HCT116 (cell line): ENCODE measurements at regions not wholly inside any gene's neighbourhood (a gene's known extent, or its start where the extent isn't known, plus 50 kb on each side); places are given as distances from the start of the nearest gene placed in this dataset.

Source experiments
- ATAC-seq: fragments of 200-7000 bp; cut with Tn5 transposase; 2 replicates; pipeline ENCODE4 v1.9.1; 2020; ENCODE audit warnings: mild to moderate bottlenecking, moderate library complexity
- BruUV-seq: library from RNA; stranded (reverse); fragments of 400-500 nt; replicated peaks from 2 replicates; lab custom pipeline; 2021; lab: Mats Ljungman, UMichigan
- CTCF ChIA-PET: fragments of 300-600 bp; sonication (Branson Sonifier 250); formaldehyde crosslinking; loops from one replicate; lab custom pipeline; 2021; ENCODE audit warnings: antibody characterized with exemption; lab: Charles Lee
- POLR2A ChIA-PET: fragments of 300-600, 350-600 bp; sonication (Branson Sonifier 250); formaldehyde crosslinking; loops from one replicate; lab custom pipeline; 2021; ENCODE audit warnings: antibody characterized with exemption; lab: Charles Lee
- RAD21 ChIA-PET, 2 experiments: fragments of 300-600 bp; sonication (Branson Sonifier 250); formaldehyde crosslinking; loops; one replicate each; lab custom pipeline; 2023; ENCODE audit warnings: low total read pairs in 2 of 2; ENCODE audit not compliant: uncharacterized antibody in 2 of 2, unreplicated experiment in 2 of 2, low non-redundant PET in 1 of 2; lab: Charles Lee
- DNase-seq: peaks from one replicate; pipeline ENCODE4 v3.0.0-alpha.2; 2010; ENCODE audit warnings: low read depth, low spot score
- H2AFZ ChIP-seq: fragments of 200-600 bp; shearing (Covaris generic), sonication (generic); 2 replicates; pipeline ENCODE4 v1.6.1; 2017; ENCODE audit warnings: low read depth, mixed run types, mixed read lengths, antibody characterized with exemption, low read length; ENCODE audit not compliant: poor library complexity, severe bottlenecking
- H3K27ac ChIP-seq: 2 replicates; pipeline ENCODE4 v1.5.1; 2012; ENCODE audit warnings: low read depth, low read length
- H3K27me3 ChIP-seq: fragments of 200-600 bp; sonication (generic); 2 replicates; pipeline ENCODE4 v1.6.1; 2016; ENCODE audit warnings: mixed run types, low read length, mixed read lengths; ENCODE audit not compliant: insufficient read depth
- H3K36me3 ChIP-seq, 2 experiments: fragments of 200-500 bp in 1 of 2; fragments of 200-600 bp in 1 of 2; sonication (Bioruptor generic) in 1 of 2; sonication (generic) in 1 of 2; 2 replicates each; pipeline versions ENCODE4 v1.5.1 to v1.6.1; 2014 to 2016; ENCODE audit warnings: low read length in 2 of 2, inconsistent platforms in 1 of 2, mixed read lengths in 1 of 2, mixed run types in 1 of 2; ENCODE audit not compliant: insufficient read depth in 2 of 2, control insufficient read depth in 1 of 2
- H3K4me1 ChIP-seq, 2 experiments: fragments of 200-600 bp in 1 of 2; sonication (generic) in 1 of 2; 2 replicates each; pipeline versions ENCODE4 v1.5.1 to v1.6.1; 2012 to 2017; ENCODE audit warnings: low read length in 2 of 2, inconsistent platforms in 1 of 2, mild to moderate bottlenecking in 1 of 2, mixed read lengths in 1 of 2, mixed run types in 1 of 2, moderate library complexity in 1 of 2; ENCODE audit not compliant: insufficient read depth in 2 of 2, control insufficient read depth in 1 of 2
- H3K4me2 ChIP-seq: fragments of 200-600 bp; sonication (generic); 2 replicates; pipeline ENCODE4 v1.6.1; 2017; ENCODE audit warnings: mixed run types, low read length, mixed read lengths
- H3K4me3 ChIP-seq, 2 experiments: fragments of 200-600 bp in 1 of 2; sonication (generic) in 1 of 2; replicated peaks in 1 of 2; 2 replicates each; pipeline ENCODE4 v1.5.1; 2011 to 2016; ENCODE audit warnings: low read length in 2 of 2, control low read depth in 1 of 2, low read depth in 1 of 2, mild to moderate bottlenecking in 1 of 2, mixed read lengths in 1 of 2, mixed run types in 1 of 2
- H3K79me2 ChIP-seq: fragments of 200-600 bp; sonication (generic); 2 replicates; pipeline ENCODE4 v1.6.1; 2017; ENCODE audit warnings: mild to moderate bottlenecking, mixed run types, low read length, moderate library complexity, mixed read lengths; ENCODE audit not compliant: insufficient read depth
- H3K9ac ChIP-seq: fragments of 200-600 bp; sonication (generic); 2 replicates; pipeline ENCODE4 v1.6.1; 2016; ENCODE audit warnings: low read length, mixed read lengths
- H3K9me2 ChIP-seq: fragments of 200-600 bp; sonication (generic), shearing (Covaris generic); 2 replicates; pipeline ENCODE4 v1.6.1; 2017; ENCODE audit warnings: mixed run types, mild to moderate bottlenecking, moderate library complexity; ENCODE audit not compliant: insufficient read depth
- H3K9me3 ChIP-seq, 2 experiments: fragments of 200-500 bp in 1 of 2; fragments of 200-600 bp in 1 of 2; sonication (Bioruptor generic) in 1 of 2; sonication (generic) in 1 of 2; 2 replicates each; pipeline ENCODE4 v1.6.1; 2014 to 2017; ENCODE audit warnings: low read length in 2 of 2, mixed read lengths in 2 of 2, inconsistent platforms in 1 of 2, low read depth in 1 of 2, mild to moderate bottlenecking in 1 of 2, mixed run types in 1 of 2, moderate library complexity in 1 of 2; ENCODE audit not compliant: control insufficient read depth in 1 of 2, insufficient read depth in 1 of 2
- H4K20me1 ChIP-seq: fragments of 200-600 bp; sonication (generic), shearing (Covaris generic); 2 replicates; pipeline ENCODE4 v1.6.1; 2017; ENCODE audit warnings: mixed run types, mild to moderate bottlenecking, moderate library complexity; ENCODE audit not compliant: insufficient read depth
- CBX3 ChIP-seq: IDR thresholded peaks from 2 replicates; pipeline ENCODE4 v1.6.1; 2012; ENCODE audit warnings: low read depth
- EGR1 ChIP-seq: IDR thresholded peaks from 2 replicates; pipeline ENCODE4 v1.6.1; 2012; ENCODE audit warnings: low read depth
- ELF1 ChIP-seq: IDR thresholded peaks from 2 replicates; pipeline ENCODE4 v1.6.1; 2012; ENCODE audit warnings: low read depth, borderline replicate concordance
- POLR2A ChIP-seq: IDR thresholded peaks from 2 replicates; pipeline ENCODE4 v1.7.0; 2011; ENCODE audit warnings: borderline replicate concordance; ENCODE audit not compliant: insufficient read depth, insufficient read length; ENCODE audit errors: extremely low read depth
- POLR2AphosphoS5 ChIP-seq: IDR thresholded peaks from 2 replicates; pipeline ENCODE4 v1.6.1; 2011; ENCODE audit warnings: mild to moderate bottlenecking, low read depth, low read length, moderate library complexity
- SIN3A ChIP-seq: IDR thresholded peaks from 2 replicates; pipeline ENCODE4 v1.6.1; 2012; ENCODE audit warnings: low read depth
- ZNF274 ChIP-seq: fragments of 200-500 bp; sonication (Bioruptor generic); IDR thresholded peaks from 2 replicates; pipeline ENCODE4 v1.6.1; 2014; ENCODE audit warnings: mild to moderate bottlenecking, low read depth, low read length, inconsistent platforms
- intact Hi-C: fragments of 100-400 bp; cut with micrococcal nuclease; formaldehyde crosslinking; loops from 2 replicates; pipeline ENCODE4 v1.10.0; 2022
- TF ChIP-seq, protein P1 (sequence below): IDR thresholded peaks from 2 replicates; pipeline ENCODE4 v1.6.1; 2011; ENCODE audit warnings: mild to moderate bottlenecking, low read length, moderate library complexity; ENCODE audit not compliant: insufficient replicate concordance; ENCODE audit errors: extremely low read depth
- TF ChIP-seq, protein P2 (sequence below), 3 experiments: fragments of 200-600 bp in 1 of 3; sonication (generic) in 1 of 3; IDR thresholded peaks in 2 of 3; conservative IDR thresholded peaks in 1 of 3; 2 replicates each; pipeline ENCODE4 v1.5.1; 2012 to 2017; ENCODE audit warnings: low read depth in 2 of 3, low read length in 2 of 3, antibody characterized with exemption in 1 of 3, borderline replicate concordance in 1 of 3, control low read depth in 1 of 3, mild to moderate bottlenecking in 1 of 3, mixed read lengths in 1 of 3, mixed run types in 1 of 3, moderate library complexity in 1 of 3; ENCODE audit not compliant: insufficient read depth in 1 of 3

- Histone ChIP-seq H3K36me3 (no peaks in the 10 kb centered on the region), H3K27ac (no peak overlapping the region), H3K27me3 (no peaks in the 10 kb centered on the region), H3K4me1 (no peaks in the 10 kb centered on the region), H3K9me2 (no peaks in the 10 kb centered on the region), H3K4me2 (no peak overlapping the region), H3K9ac (no peak overlapping the region), H2AFZ (no peak overlapping the region), H4K20me1 (no peaks in the 10 kb centered on the region), H3K4me3 (no peak overlapping the region), H3K79me2 (no peaks in the 10 kb centered on the region), H3K9me3 (no peaks in the 10 kb centered on the region)
- ATAC-seq, result no peak
- CTCF ChIA-PET, result no interaction called here
- RAD21 ChIA-PET, result no interaction called here
- BruUV-seq, result no TSS peak
- DNase-seq, result no peak
- intact Hi-C loops, result no loop called here
- TF ChIP-seq, protein P1, sequence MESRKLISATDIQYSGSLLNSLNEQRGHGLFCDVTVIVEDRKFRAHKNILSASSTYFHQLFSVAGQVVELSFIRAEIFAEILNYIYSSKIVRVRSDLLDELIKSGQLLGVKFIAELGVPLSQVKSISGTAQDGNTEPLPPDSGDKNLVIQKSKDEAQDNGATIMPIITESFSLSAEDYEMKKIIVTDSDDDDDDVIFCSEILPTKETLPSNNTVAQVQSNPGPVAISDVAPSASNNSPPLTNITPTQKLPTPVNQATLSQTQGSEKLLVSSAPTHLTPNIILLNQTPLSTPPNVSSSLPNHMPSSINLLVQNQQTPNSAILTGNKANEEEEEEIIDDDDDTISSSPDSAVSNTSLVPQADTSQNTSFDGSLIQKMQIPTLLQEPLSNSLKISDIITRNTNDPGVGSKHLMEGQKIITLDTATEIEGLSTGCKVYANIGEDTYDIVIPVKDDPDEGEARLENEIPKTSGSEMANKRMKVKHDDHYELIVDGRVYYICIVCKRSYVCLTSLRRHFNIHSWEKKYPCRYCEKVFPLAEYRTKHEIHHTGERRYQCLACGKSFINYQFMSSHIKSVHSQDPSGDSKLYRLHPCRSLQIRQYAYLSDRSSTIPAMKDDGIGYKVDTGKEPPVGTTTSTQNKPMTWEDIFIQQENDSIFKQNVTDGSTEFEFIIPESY, result no peak
- TF ChIP-seq EGR1 (no peak), SIN3A (no peak), POLR2AphosphoS5 (no peak), ELF1 (no peak), POLR2A (no peak), CBX3 (no peak), ZNF274 (no peak)
- TF ChIP-seq, protein P2, sequence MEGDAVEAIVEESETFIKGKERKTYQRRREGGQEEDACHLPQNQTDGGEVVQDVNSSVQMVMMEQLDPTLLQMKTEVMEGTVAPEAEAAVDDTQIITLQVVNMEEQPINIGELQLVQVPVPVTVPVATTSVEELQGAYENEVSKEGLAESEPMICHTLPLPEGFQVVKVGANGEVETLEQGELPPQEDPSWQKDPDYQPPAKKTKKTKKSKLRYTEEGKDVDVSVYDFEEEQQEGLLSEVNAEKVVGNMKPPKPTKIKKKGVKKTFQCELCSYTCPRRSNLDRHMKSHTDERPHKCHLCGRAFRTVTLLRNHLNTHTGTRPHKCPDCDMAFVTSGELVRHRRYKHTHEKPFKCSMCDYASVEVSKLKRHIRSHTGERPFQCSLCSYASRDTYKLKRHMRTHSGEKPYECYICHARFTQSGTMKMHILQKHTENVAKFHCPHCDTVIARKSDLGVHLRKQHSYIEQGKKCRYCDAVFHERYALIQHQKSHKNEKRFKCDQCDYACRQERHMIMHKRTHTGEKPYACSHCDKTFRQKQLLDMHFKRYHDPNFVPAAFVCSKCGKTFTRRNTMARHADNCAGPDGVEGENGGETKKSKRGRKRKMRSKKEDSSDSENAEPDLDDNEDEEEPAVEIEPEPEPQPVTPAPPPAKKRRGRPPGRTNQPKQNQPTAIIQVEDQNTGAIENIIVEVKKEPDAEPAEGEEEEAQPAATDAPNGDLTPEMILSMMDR (IDR thresholded peaks at IDR 0.05 in 2 of 3, conservative IDR thresholded peaks at IDR 0.05 in 1 of 3; ENCODE audit: borderline replicate concordance in 1 of 3, insufficient read depth in 1 of 3, low read depth in 2 of 3, low read length in 2 of 3), result no peak
- POLR2A ChIA-PET, result no interaction called here
Measured at GRCh38 chr2:237244976-237245646, 159.4 kb downstream of the COPS8 start.
